ENCODE measurements at regions not wholly inside any gene's neighbourhood (a gene's known extent, or its start where the extent isn't known, plus 50 kb on each side); places are given as distances from the start of the nearest gene placed in this dataset.

DNA sequence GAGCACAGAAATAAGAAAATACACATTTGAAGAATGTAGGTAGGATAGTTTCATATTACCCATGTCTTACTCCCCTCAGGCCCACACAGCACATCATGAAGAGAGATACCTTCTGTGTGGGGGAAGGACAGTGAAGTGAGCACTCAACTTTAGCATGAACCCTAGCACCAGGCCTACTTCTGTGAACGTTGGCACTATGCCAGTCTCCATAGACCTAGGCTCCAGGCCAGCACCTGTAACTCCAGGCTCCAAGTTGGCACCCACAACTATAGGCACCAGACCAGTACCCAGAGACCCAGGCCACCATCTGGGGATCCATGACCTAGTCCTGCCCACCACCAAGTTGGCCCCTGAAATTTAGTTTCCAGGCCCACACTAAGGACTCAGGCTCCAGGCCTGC, 410.9 kb downstream of the INSC start:
- no peaks in the 10 kb centered on the region for H3K4me1 Mint-ChIP-seq (ENCODE audit: low read depth)
- H3K27me3 Mint-ChIP-seq = no peaks in the 10 kb centered on the region
- no peaks in the 10 kb centered on the region for H3K36me3 Mint-ChIP-seq (ENCODE audit: low read depth)
- peaks cover 15% of the 10 kb centered on the region for H3K9me3 Mint-ChIP-seq
- H3K27ac Mint-ChIP-seq = no peak overlapping the region
- no peak overlapping the region for H3K4me3 Mint-ChIP-seq

DNA sequence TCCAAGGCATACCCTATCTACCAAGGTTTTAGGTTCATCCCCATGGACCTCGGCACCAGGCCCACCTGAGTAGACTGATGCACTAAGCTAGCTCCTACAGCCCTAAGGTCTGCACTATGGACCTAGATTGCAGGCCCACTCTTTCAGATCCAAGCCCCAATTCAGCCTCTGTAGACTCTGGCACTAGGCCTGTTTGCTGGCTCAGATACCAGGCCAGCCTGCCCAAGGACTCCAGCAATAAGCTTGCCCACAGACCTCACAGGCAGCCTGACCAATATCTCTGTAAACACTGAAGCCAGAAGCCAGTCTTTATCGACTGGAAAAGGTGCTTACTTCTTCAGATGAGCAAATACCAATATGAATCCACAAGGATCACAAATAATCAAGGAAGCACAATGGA, 411.3 kb downstream of the INSC start:
- peaks cover 15% of the 10 kb centered on the region for H3K9me3 Mint-ChIP-seq
- no peak overlapping the region for H3K27ac Mint-ChIP-seq
- no peaks in the 10 kb centered on the region for H3K4me1 Mint-ChIP-seq (ENCODE audit: low read depth)
- H3K4me3 Mint-ChIP-seq = no peak overlapping the region
- H3K36me3 Mint-ChIP-seq (ENCODE audit: low read depth) = no peaks in the 10 kb centered on the region
- H3K27me3 Mint-ChIP-seq = no peaks in the 10 kb centered on the region

DNA sequence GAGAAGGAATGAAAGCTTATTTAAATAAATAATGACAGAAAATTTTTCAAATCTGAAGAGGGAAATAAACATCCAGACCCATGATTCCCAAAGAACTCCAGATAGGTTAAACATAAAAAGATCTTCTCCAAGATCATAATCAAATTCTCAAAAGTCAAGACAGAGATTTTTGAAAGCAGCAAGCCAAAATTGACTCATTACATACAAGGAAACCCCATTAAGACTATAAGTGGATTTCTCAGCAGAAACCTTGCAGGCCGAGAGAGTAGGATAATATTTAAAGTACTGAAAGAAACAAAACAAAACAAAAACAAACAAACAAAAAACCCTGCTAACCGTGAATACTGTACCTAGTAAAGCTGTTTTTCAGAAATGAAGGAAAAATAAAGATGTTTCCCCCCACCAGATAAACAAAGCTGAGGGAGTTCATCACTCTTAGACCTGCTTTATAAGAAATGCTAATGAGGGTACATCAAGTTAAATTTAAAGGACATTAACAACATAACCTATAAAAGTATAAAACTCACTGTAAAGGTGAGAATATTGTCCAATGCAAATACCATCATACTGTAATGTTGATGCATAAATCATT, 412.2 kb downstream of the INSC start:
- Mint-ChIP-seq H3K27me3 (no peaks in the 10 kb centered on the region), H3K4me1 (ENCODE audit: low read depth) (no peaks in the 10 kb centered on the region), H3K4me3 (no peak overlapping the region), H3K36me3 (ENCODE audit: low read depth) (no peaks in the 10 kb centered on the region), H3K9me3 (peaks cover 15% of the 10 kb centered on the region), H3K27ac (no peak overlapping the region)

DNA sequence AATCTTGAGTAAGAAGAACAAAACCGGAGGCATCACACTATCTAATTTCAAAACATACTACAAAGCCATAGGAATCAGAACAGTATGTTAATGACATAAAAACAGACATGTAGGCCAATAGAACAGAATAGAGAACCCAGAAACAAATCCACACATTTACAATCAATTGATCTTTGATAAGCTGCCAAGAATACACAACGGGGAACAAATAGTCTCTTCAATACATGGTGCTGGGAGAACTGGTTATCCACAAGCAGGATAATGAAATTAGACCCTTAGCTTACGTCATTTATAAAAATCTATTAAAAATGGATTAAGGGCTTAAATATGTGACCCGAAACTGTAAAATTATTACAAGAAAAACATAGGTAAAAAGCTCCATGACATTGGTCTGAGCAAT, 417.7 kb downstream of the INSC start:
- no peaks in the 10 kb centered on the region for H3K9me3 Mint-ChIP-seq

DNA sequence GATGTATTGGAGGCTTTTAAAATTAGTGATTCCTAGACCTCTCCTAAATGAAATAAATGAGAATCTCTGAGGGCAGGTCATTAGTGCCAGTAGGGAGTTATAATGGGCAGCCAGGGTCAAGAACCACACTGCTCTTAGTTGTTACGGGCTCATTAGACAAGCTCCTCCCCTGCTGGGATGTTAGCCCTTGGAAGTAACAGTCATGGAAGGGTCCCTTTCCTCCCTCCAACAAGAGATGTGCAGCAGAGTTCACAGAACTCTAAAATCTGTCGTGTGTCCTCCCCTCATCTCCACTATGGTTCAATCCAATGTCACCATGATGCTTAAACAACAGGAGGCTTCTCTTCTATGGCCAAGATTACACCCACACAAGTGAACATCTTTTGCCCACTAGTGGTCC, 419.5 kb downstream of the INSC start:
- Mint-ChIP-seq H3K4me3 (no peak overlapping the region), H3K4me1 (ENCODE audit: low read depth) (no peaks in the 10 kb centered on the region), H3K27me3 (no peaks in the 10 kb centered on the region), H3K27ac (no peak overlapping the region), H3K36me3 (ENCODE audit: low read depth) (no peaks in the 10 kb centered on the region), H3K9me3 (no peaks in the 10 kb centered on the region)

More for the DNA sequence above, 417.7 kb downstream of the INSC start:
- H3K4me1 Mint-ChIP-seq (ENCODE audit: low read depth) = no peaks in the 10 kb centered on the region
- H3K36me3 Mint-ChIP-seq (ENCODE audit: low read depth) = no peaks in the 10 kb centered on the region
- no peaks in the 10 kb centered on the region for H3K27me3 Mint-ChIP-seq
- H3K4me3 Mint-ChIP-seq = no peak overlapping the region
- no peak overlapping the region for H3K27ac Mint-ChIP-seq

DNA sequence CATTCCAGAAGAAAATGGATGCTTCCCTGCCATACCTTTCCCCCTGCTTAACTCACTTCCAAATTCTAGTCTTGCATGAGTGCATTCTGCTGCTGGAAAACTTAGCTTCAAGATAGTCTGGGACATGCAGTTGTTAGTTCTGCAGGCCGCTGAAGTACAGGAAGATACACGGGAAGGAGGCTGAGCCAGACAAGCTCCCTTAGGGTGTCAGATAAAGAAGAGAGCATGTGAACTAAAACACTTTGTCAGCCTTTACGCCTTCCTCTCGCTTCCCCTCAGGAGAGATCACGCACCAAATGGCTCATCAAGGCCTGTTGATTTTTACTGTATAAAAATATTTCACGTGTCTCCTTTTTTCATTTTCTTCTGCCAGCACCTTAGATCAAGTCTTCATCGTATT, 420.7 kb downstream of the INSC start:
- H3K4me1 Mint-ChIP-seq (ENCODE audit: low read depth) = no peaks in the 10 kb centered on the region
- no peaks in the 10 kb centered on the region for H3K9me3 Mint-ChIP-seq
- no peak overlapping the region for H3K27ac Mint-ChIP-seq
- no peak overlapping the region for H3K4me3 Mint-ChIP-seq
- no peaks in the 10 kb centered on the region for H3K36me3 Mint-ChIP-seq (ENCODE audit: low read depth)
- H3K27me3 Mint-ChIP-seq = no peaks in the 10 kb centered on the region

- no peak overlapping the region for H3K27ac Mint-ChIP-seq
- H3K27me3 Mint-ChIP-seq = no peaks in the 10 kb centered on the region
- no peaks in the 10 kb centered on the region for H3K9me3 Mint-ChIP-seq
- H3K4me3 Mint-ChIP-seq = no peak overlapping the region
- H3K36me3 Mint-ChIP-seq (ENCODE audit: low read depth) = no peaks in the 10 kb centered on the region
- H3K4me1 Mint-ChIP-seq (ENCODE audit: low read depth) = no peaks in the 10 kb centered on the region
Observed at GRCh38 chr11:15536438-15536837, 421.7 kb downstream of the INSC start.

GRCh38 chr11:15539645-15540044, 424.9 kb downstream of the INSC start:
- Mint-ChIP-seq H3K27me3 (no peaks in the 10 kb centered on the region), H3K36me3 (ENCODE audit: low read depth) (no peaks in the 10 kb centered on the region), H3K4me3 (no peak overlapping the region), H3K9me3 (no peaks in the 10 kb centered on the region), H3K27ac (no peak overlapping the region), H3K4me1 (ENCODE audit: low read depth) (no peaks in the 10 kb centered on the region)

DNA sequence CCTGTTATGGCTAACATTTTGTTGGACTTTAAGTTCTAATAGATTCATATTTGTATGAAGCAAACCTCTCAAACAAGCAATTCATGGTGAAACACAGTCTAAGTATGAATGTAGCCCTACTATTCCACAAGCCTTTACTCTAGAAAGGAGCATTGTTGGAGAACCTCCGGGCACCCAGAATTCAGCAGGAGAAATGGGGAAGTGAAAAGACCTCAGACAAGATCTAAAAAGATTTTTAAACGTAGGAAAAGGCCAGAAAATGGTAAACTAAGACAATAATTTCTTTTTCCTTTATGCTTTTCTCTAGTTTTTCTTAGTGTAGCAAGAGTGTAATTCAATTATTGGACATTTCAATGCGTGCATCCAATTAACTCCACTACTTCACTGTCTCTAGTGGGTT, 426.4 kb downstream of the INSC start:
- H3K4me1 Mint-ChIP-seq (ENCODE audit: low read depth) = no peaks in the 10 kb centered on the region
- no peak overlapping the region for H3K4me3 Mint-ChIP-seq
- no peaks in the 10 kb centered on the region for H3K27me3 Mint-ChIP-seq
- no peak overlapping the region for H3K27ac Mint-ChIP-seq
- no peaks in the 10 kb centered on the region for H3K9me3 Mint-ChIP-seq
- H3K36me3 Mint-ChIP-seq (ENCODE audit: low read depth) = no peaks in the 10 kb centered on the region

- H3K27me3 Mint-ChIP-seq = no peaks in the 10 kb centered on the region
- H3K4me3 Mint-ChIP-seq = no peak overlapping the region
- no peaks in the 10 kb centered on the region for H3K4me1 Mint-ChIP-seq (ENCODE audit: low read depth)
- H3K9me3 Mint-ChIP-seq = no peaks in the 10 kb centered on the region
- no peaks in the 10 kb centered on the region for H3K36me3 Mint-ChIP-seq (ENCODE audit: low read depth)
- H3K27ac Mint-ChIP-seq = no peak overlapping the region
Observed at GRCh38 chr11:15544353-15544752, 429.6 kb downstream of the INSC start.

GRCh38 chr11:15547685-15548084, 433.0 kb downstream of the INSC start:
- Mint-ChIP-seq H3K4me3 (no peak overlapping the region), H3K27ac (no peak overlapping the region), H3K9me3 (no peaks in the 10 kb centered on the region), H3K4me1 (ENCODE audit: low read depth) (no peaks in the 10 kb centered on the region), H3K36me3 (ENCODE audit: low read depth) (no peaks in the 10 kb centered on the region), H3K27me3 (no peaks in the 10 kb centered on the region)

GRCh38 chr11:15551901-15552851, 437.5 kb downstream of the INSC start:
- Mint-ChIP-seq H3K4me1 (ENCODE audit: low read depth) (no peaks in the 10 kb centered on the region), H3K36me3 (ENCODE audit: low read depth) (no peaks in the 10 kb centered on the region), H3K27me3 (peaks cover 3% of the 10 kb centered on the region), H3K27ac (no peak overlapping the region), H3K9me3 (no peaks in the 10 kb centered on the region), H3K4me3 (no peak overlapping the region)

DNA sequence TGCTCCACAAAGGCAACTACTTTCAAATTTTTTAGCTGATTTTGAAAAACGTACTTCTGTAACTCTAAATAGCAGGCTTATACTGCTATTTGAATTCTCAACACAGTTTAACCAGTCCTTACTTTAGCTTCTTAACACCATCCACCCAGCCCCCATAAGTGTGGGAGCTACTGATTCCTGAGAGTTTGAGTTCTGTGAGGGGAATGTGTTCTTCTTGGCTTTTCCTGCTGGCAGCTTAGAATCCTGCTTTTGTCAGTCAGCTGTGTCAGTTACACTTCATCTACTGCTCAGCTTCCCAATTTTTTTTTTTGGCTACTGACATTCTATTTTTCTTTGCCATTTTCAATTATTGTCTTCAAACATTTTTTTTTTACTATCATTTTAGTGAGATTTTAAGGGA, 440.4 kb downstream of the INSC start:
- Mint-ChIP-seq H3K4me3 (no peak overlapping the region), H3K27ac (no peak overlapping the region), H3K27me3 (peaks cover 6% of the 10 kb centered on the region), H3K36me3 (ENCODE audit: low read depth) (no peaks in the 10 kb centered on the region), H3K9me3 (peaks cover 4% of the 10 kb centered on the region), H3K4me1 (ENCODE audit: low read depth) (no peaks in the 10 kb centered on the region)

- H3K9me3 Mint-ChIP-seq = peaks cover 4% of the 10 kb centered on the region
- H3K4me1 Mint-ChIP-seq (ENCODE audit: low read depth) = no peaks in the 10 kb centered on the region
- H3K27ac Mint-ChIP-seq = no peak overlapping the region
- H3K27me3 Mint-ChIP-seq = peaks cover 6% of the 10 kb centered on the region
- no peak overlapping the region for H3K4me3 Mint-ChIP-seq
- no peaks in the 10 kb centered on the region for H3K36me3 Mint-ChIP-seq (ENCODE audit: low read depth)
Observed at GRCh38 chr11:15557457-15558230, 442.9 kb downstream of the INSC start.

DNA sequence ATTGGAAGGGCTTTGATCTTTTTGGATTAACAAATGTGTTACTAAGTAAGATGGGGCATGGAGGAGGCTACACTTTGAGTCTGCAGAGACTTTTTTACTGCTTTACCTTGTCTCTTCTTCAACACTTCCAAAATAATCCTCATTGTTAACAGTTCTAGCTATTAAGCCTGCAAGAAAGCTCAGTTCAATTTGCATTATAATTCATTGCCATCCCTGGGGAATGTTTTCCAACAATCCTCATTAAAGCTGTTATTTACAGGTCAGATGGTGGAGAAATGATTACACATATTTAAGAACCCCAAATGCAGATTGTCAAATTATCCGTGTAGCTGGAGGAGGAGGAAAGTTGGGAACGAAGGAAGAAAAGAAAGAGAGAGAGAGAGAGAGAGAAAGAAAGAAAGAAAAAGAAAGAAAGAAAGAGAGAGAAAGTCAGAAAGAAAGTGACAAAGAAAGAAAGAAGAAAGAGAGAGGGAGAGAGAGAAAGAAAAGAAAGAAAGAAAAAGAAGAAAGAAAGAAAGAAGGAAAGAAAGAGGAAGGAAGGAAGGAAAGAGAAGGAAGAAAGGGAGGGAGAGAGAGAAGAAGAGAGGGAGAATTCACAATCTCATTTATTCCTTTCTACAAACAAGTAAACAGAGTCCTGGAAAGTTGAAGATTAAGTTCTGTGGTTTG, 443.9 kb downstream of the INSC start:
- H3K9me3 Mint-ChIP-seq = peaks cover 4% of the 10 kb centered on the region
- no peaks in the 10 kb centered on the region for H3K36me3 Mint-ChIP-seq (ENCODE audit: low read depth)
- H3K27ac Mint-ChIP-seq = no peak overlapping the region
- H3K4me1 Mint-ChIP-seq (ENCODE audit: low read depth) = no peaks in the 10 kb centered on the region
- no peak overlapping the region for H3K4me3 Mint-ChIP-seq
- peaks cover 6% of the 10 kb centered on the region for H3K27me3 Mint-ChIP-seq

All from stimulated activated naive CD8-positive, alpha-beta T cell treated with anti-CD3 and anti-CD28 coated beads, Interleukin-15, Interleukin-2, amounts not matched to agents 100 ng/mL and 50 ng/mL, for 24 hours (primary cell).